Astrocyte (in vitro differentiated cells and primary cell): ENCODE measurements at regions not wholly inside any gene's neighbourhood (a gene's known extent, or its start where the extent isn't known, plus 50 kb on each side); places are given as distances from the start of the nearest gene placed in this dataset.

Experiments
- DNase-seq: peaks from one replicate; pipeline ENCODE4 v3.0.0-alpha.2; 2010; ENCODE audit warnings: low read depth
- FAIRE-seq: peaks from 2 replicates; lab custom pipeline; 2011; peaks lifted over from hg19 to GRCh38; lab: Jason Lieb, UNC
- H2AFZ ChIP-seq: 2 replicates; pipeline ENCODE4 v1.6.0; 2012; ENCODE audit warnings: low read depth, low read length, inconsistent platforms
- H3K27ac ChIP-seq: 2 replicates; pipeline ENCODE4 v1.5.1; 2011; ENCODE audit warnings: low read depth, low read length, inconsistent platforms
- H3K27me3 ChIP-seq: 2 replicates; pipeline ENCODE4 v1.6.0; 2011; ENCODE audit warnings: low read length, inconsistent platforms; ENCODE audit not compliant: insufficient read depth
- H3K36me3 ChIP-seq: 2 replicates; pipeline ENCODE4 v1.5.1; 2011; ENCODE audit warnings: low read length, inconsistent platforms; ENCODE audit not compliant: insufficient read depth
- H3K4me1 ChIP-seq: 2 replicates; pipeline ENCODE4 v1.5.1; 2011; ENCODE audit warnings: low read length, inconsistent platforms; ENCODE audit not compliant: insufficient read depth
- H3K4me2 ChIP-seq: 2 replicates; pipeline ENCODE4 v1.6.0; 2012; ENCODE audit warnings: low read length, inconsistent platforms
- H3K4me3 ChIP-seq: 2 replicates; pipeline ENCODE4 v1.5.1; 2011; ENCODE audit warnings: low read depth, mild to moderate bottlenecking, low read length, inconsistent platforms; ENCODE audit not compliant: insufficient read depth
- H3K79me2 ChIP-seq: 2 replicates; pipeline ENCODE4 v1.6.0; 2012; ENCODE audit warnings: mild to moderate bottlenecking, low read length, inconsistent platforms; ENCODE audit not compliant: insufficient read depth
- H3K9ac ChIP-seq: 2 replicates; pipeline ENCODE4 v1.6.0; 2012; ENCODE audit warnings: mild to moderate bottlenecking, low read length, inconsistent platforms
- H3K9me3 ChIP-seq: 2 replicates; pipeline ENCODE4 v1.5.1; 2012; ENCODE audit warnings: low read depth, mild to moderate bottlenecking, low read length, inconsistent platforms; ENCODE audit not compliant: insufficient read depth
- H4K20me1 ChIP-seq: 2 replicates; pipeline ENCODE4 v1.6.0; 2012; ENCODE audit warnings: low read length, inconsistent platforms; ENCODE audit not compliant: insufficient read depth
- H3K27ac Mint-ChIP-seq: one replicate; pipeline ENCODE4 v1.8.0; 2021; ENCODE audit warnings: mild to moderate bottlenecking, mixed read lengths; ENCODE audit not compliant: unreplicated experiment
- H3K27me3 Mint-ChIP-seq: one replicate; pipeline ENCODE4 v1.8.0; 2021; ENCODE audit warnings: low read depth, mixed read lengths; ENCODE audit not compliant: unreplicated experiment
- H3K36me3 Mint-ChIP-seq: one replicate; pipeline ENCODE4 v1.8.0; 2021; ENCODE audit warnings: low read depth, mixed read lengths; ENCODE audit not compliant: unreplicated experiment
- H3K4me1 Mint-ChIP-seq: one replicate; pipeline ENCODE4 v1.8.0; 2021; ENCODE audit warnings: low read depth, mixed read lengths; ENCODE audit not compliant: unreplicated experiment
- H3K4me3 Mint-ChIP-seq: one replicate; pipeline ENCODE4 v1.8.0; 2021; ENCODE audit warnings: mild to moderate bottlenecking, moderate library complexity, mixed read lengths; ENCODE audit not compliant: unreplicated experiment
- H3K9me3 Mint-ChIP-seq: one replicate; pipeline ENCODE4 v1.8.0; 2021; ENCODE audit warnings: mild to moderate bottlenecking, mixed read lengths; ENCODE audit not compliant: unreplicated experiment
- CTCF ChIP-seq: IDR thresholded peaks from 2 replicates; pipeline ENCODE4 v1.5.1; 2011; ENCODE audit warnings: low read depth, mild to moderate bottlenecking, inconsistent platforms, low read length, moderate library complexity; ENCODE audit not compliant: insufficient read depth
- EZH2 ChIP-seq: IDR thresholded peaks from 2 replicates; pipeline ENCODE4 v1.6.1; 2012; ENCODE audit warnings: mild to moderate bottlenecking, low read length, inconsistent platforms; ENCODE audit not compliant: insufficient read depth

GRCh38 chr6:91167846-91168245 is 581.0 kb upstream of the MAP3K7 start:
- Histone ChIP-seq H3K27me3 (no peaks in the 10 kb centered on the region), H3K9ac (no peak overlapping the region), H3K36me3 (no peaks in the 10 kb centered on the region), H3K9me3 (no peaks in the 10 kb centered on the region), H3K4me3 (no peak overlapping the region), H4K20me1 (no peaks in the 10 kb centered on the region), H2AFZ (no peak overlapping the region), H3K79me2 (no peaks in the 10 kb centered on the region), H3K4me1 (peaks cover 3% of the 10 kb centered on the region), H3K4me2 (no peak overlapping the region), H3K27ac (no peak overlapping the region)
- no peak for FAIRE-seq
- Mint-ChIP-seq H3K4me1 (peaks cover 5% of the 10 kb centered on the region), H3K27me3 (no peaks in the 10 kb centered on the region), H3K27ac (no peak overlapping the region), H3K36me3 (no peaks in the 10 kb centered on the region), H3K9me3 (no peaks in the 10 kb centered on the region), H3K4me3 (no peak overlapping the region)
- no peak for TF ChIP-seq EZH2
- peak; percentile 38 for TF ChIP-seq CTCF
- no peak for DNase-seq

GRCh38 chr6:91166271-91167046 is 579.6 kb upstream of the MAP3K7 start:
- H3K9ac ChIP-seq: no peak overlapping the region
- no peak overlapping the region for H3K4me3 Mint-ChIP-seq
- no peak overlapping the region for H3K27ac Mint-ChIP-seq
- H4K20me1 ChIP-seq: no peaks in the 10 kb centered on the region
- H2AFZ ChIP-seq: no peak overlapping the region
- peaks cover 3% of the 10 kb centered on the region for H3K4me1 ChIP-seq
- FAIRE-seq (no peak), DNase-seq (peak; percentile 42)
- H3K9me3 ChIP-seq: no peaks in the 10 kb centered on the region
- no peaks in the 10 kb centered on the region for H3K9me3 Mint-ChIP-seq
- H3K27me3 ChIP-seq: no peaks in the 10 kb centered on the region
- peaks cover 2% of the 10 kb centered on the region for H3K27me3 Mint-ChIP-seq
- no peaks in the 10 kb centered on the region for H3K36me3 ChIP-seq
- H3K79me2 ChIP-seq: no peaks in the 10 kb centered on the region
- H3K4me1 Mint-ChIP-seq: no peaks in the 10 kb centered on the region
- no peaks in the 10 kb centered on the region for H3K36me3 Mint-ChIP-seq
- no peak overlapping the region for H3K4me3 ChIP-seq
- no peak overlapping the region for H3K27ac ChIP-seq
- H3K4me2 ChIP-seq: peak overlapping the region; percentile 16
- TF ChIP-seq EZH2: no peak
- TF ChIP-seq CTCF: no peak

- Mint-ChIP-seq H3K9me3 (no peaks in the 10 kb centered on the region), H3K4me1 (no peaks in the 10 kb centered on the region), H3K27me3 (peaks cover 2% of the 10 kb centered on the region), H3K36me3 (no peaks in the 10 kb centered on the region), H3K4me3 (no peak overlapping the region), H3K27ac (no peak overlapping the region)
- Histone ChIP-seq H3K9ac (no peak overlapping the region), H3K4me2 (no peak overlapping the region), H3K36me3 (no peaks in the 10 kb centered on the region), H3K4me1 (peaks cover 3% of the 10 kb centered on the region), H3K27ac (no peak overlapping the region), H3K9me3 (no peaks in the 10 kb centered on the region), H3K79me2 (no peaks in the 10 kb centered on the region), H3K27me3 (no peaks in the 10 kb centered on the region), H3K4me3 (no peak overlapping the region), H2AFZ (no peak overlapping the region), H4K20me1 (no peaks in the 10 kb centered on the region)
- DNase-seq (no peak), FAIRE-seq (no peak)
- TF ChIP-seq EZH2 (no peak), CTCF (no peak)
Observed at GRCh38 chr6:91164105-91164504, 577.2 kb upstream of the MAP3K7 start.
